NCI-H1092 (cell line): ENCODE measurements at regions not wholly inside any gene's neighbourhood (a gene's known extent, or its start where the extent isn't known, plus 50 kb on each side); places are given as distances from the start of the nearest gene placed in this dataset.
"Not testable (repeated sequence)": the region's sequence is repeated elsewhere in the genome, so short reads cannot be mapped to it uniquely, and the experiment has no call there.

ENCODE experiments used
- DNase-seq: peaks from one replicate; lab custom pipeline; 2025; lab: John Stamatoyannopoulos, UW

- DNase-seq, result no peak
Measured at GRCh38 chr5:118604106-118604505, 384.2 kb downstream of the DTWD2 start.

GRCh38 chr5:118603278-118603677, 385.1 kb downstream of the DTWD2 start:
- DNase-seq, result no peak

- no peak for DNase-seq
Measured at GRCh38 chr5:118598311-118598710, 390.0 kb downstream of the DTWD2 start.

DNA sequence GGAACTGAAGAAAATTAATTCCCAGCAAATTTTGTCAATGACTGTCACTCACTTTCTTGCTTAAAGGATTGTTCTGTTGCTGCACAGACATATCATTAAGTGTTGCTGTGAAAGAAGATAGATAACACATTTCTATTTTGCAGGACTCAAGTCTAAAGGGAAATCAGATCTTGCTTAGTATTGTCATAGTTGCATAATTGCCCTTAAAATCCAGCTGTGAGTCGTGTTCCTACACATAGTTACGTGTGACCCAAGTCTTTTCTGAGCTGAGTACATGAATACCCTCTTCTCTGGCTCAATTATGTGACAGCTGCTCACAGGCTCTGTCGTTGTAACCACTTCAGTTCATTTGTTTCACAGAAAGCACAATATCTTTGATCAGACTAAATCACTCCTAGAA, 390.8 kb downstream of the DTWD2 start:
- DNase-seq, result no peak

- DNase-seq, result no peak
Measured at GRCh38 chr5:118596255-118596654, 392.1 kb downstream of the DTWD2 start.

DNA sequence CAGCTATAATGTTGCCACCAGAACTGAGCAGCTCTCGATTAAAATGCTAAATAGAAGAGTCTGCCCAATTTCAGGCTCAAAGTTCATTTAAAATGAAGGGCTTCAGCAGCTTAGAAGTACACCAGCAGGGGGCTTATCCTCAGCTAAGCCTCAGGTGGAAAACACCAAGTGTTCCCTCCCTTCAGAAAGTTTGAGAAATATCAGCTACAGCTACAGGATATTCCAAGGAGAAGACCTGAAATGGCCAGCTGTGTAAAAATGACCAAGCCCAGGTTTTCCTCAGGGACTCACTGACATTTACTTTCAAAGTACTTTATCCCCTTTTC, 395.4 kb downstream of the DTWD2 start:
- DNase-seq, result no peak

GRCh38 chr5:118592229-118593002, 395.9 kb downstream of the DTWD2 start:
- DNase-seq, result no peak

- no peak for DNase-seq
Measured at GRCh38 chr5:118590806-118591205, 397.5 kb downstream of the DTWD2 start.

DNA sequence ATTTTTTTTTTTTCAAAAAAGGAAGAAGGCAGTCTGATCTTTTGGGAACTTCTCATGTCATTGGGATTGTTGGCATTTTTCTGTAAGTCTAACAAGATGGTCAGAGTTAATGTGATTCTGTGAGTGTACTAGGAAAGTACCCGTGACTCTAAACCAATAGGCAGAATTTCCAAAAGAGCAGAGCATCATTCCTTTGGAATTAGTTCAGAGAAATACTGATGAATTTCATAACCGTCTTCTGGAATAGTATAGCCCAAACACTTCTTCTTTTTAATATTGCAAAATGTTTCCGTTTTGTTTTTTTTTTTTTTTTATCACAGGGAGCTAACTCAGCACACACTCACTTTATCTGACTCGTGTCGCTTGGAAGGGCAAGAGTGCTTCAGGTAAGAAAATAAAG, 407.4 kb downstream of the DTWD2 start:
- no peak for DNase-seq

GRCh38 chr5:118578093-118578492, 410.3 kb downstream of the DTWD2 start:
- DNase-seq, result no peak

- DNase-seq, result no peak
Measured at GRCh38 chr5:118577621-118578020, 410.7 kb downstream of the DTWD2 start.

GRCh38 chr5:118570276-118570675, 418.1 kb downstream of the DTWD2 start:
- not testable (repeated sequence) for DNase-seq

DNA sequence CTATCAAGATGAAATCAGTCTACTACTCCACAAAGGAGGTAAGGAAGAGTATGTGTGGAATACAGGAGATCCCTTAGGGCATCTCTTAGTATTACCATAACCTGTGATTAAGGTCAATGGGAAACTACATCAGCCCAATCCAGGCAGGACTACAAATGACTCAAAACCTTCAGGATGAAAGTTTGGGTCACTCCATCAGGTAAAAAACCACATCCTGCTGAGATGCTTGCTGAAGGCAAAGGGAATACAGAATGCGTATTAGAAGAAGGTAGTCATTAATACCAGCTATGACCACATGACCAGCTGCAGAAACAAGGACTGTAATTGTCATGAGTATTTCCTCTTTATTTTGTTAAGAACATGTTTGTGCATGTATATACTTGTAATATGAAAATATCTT, 418.8 kb downstream of the DTWD2 start:
- not testable (repeated sequence) for DNase-seq

- DNase-seq, result no peak
Measured at GRCh38 chr5:118565335-118565971, 422.9 kb downstream of the DTWD2 start.

- no peak for DNase-seq
Measured at GRCh38 chr5:118561971-118562370, 426.4 kb downstream of the DTWD2 start.

GRCh38 chr5:118561235-118561634, 427.1 kb downstream of the DTWD2 start:
- DNase-seq, result no peak

DNA sequence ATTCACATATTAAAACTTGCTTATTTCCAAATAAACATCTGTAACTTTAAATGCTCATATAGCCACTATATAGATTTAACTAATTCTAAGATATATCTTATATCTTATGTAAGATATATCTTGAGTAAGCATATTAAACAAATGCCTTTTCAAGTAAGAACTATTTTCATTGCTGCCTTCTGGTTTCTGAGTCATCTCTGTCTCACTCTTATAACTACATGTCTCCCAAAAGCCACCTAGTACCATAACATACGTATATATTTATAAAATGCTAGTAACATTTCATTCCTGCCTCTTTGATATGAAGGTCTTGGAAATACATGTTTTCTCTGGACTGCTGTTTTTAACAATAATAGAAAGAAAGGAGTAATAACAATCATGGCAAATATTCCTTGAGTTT, 429.5 kb downstream of the DTWD2 start:
- no peak for DNase-seq

- DNase-seq, result no peak
Measured at GRCh38 chr5:118557251-118557661, 431.1 kb downstream of the DTWD2 start.

DNA sequence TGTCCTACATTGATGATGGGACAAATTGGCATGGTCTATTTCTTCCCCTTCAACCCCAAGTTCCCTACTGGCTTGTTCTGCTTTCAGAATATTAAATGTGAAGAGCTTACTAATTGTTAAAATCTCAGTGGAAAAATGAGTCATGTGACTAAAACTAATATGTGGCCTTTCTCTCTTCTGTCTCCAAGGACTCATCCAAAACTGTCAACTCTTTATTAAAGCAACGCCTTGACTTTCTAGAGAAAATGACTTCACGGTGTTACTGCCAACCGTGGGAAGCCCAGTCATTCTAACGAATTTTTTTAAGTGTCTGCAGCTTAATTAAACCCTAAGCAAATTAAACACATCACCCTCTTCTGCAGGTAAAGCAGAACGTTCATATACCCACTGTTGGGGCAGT, 431.6 kb downstream of the DTWD2 start:
- no peak for DNase-seq

DNA sequence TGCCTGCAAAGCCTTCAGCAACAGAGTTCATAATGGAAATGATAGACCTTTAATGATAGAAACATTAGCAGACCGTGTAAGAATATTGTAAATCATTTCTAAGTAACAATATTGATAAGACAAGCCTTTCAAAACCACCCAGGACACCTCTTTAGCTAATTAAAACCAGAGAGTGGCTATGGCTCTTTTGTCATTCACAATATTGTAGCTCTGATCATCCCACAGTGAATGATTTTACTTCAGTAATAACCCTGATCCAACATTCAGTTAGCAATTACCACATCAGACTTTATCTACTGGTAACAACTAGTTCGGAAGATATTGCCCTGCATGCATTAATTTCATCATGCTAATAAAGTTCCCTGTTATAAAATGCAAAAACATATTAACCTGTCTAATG, 432.6 kb downstream of the DTWD2 start:
- no peak for DNase-seq

GRCh38 chr5:118554981-118555380, 433.4 kb downstream of the DTWD2 start:
- DNase-seq, result no peak

- DNase-seq, result no peak
Measured at GRCh38 chr5:118554241-118554640, 434.1 kb downstream of the DTWD2 start.

DNA sequence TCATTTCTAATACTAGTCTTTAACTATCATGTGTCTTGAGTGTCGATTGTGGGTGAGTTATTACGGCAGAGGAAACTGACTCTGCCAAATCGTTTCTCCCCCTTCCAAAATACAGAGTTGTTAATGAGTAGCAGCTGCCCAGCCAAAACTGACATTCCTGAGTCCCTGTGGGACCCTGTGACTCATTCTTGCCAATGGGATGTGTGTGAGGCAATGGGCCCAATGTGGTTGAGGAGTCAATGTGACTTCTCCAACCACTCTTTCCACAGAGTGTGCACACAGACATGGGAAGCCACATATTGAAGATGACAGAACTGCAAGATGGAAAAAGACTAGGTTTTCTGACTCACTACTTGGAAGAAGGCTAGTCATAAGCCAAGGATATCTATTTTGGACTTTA, 434.7 kb downstream of the DTWD2 start:
- DNase-seq, result no peak
